GM21825 (cell line): ENCODE measurements at regions not wholly inside any gene's neighbourhood (a gene's known extent, or its start where the extent isn't known, plus 50 kb on each side); places are given as distances from the start of the nearest gene placed in this dataset.
"Not testable (repeated sequence)": the region's sequence is repeated elsewhere in the genome, so short reads cannot be mapped to it uniquely, and the experiment has no call there.

Source experiments
- ATAC-seq: cut with Tn5 transposase; IDR thresholded peaks from one replicate; pipeline ENCODE4 v1.9.1; 2021; ENCODE audit warnings: mild to moderate bottlenecking, moderate library complexity; ENCODE audit not compliant: unreplicated experiment

GRCh38 chr2:38484957-38485356 lies 107.9 kb upstream of the ATL2 start:
- no peak for ATAC-seq

- ATAC-seq, result no peak
Measured at GRCh38 chr2:38483776-38484501, 106.9 kb upstream of the ATL2 start.

- not testable (repeated sequence) for ATAC-seq
Measured at GRCh38 chr2:38482710-38483109, 105.6 kb upstream of the ATL2 start.

GRCh38 chr2:38480617-38481016 lies 103.5 kb upstream of the ATL2 start:
- ATAC-seq, result no peak

- no peak for ATAC-seq
Measured at GRCh38 chr2:38477006-38477405, 99.9 kb upstream of the ATL2 start.

- ATAC-seq, result no peak
Measured at GRCh38 chr2:38475567-38475881, 98.5 kb upstream of the ATL2 start.

GRCh38 chr2:38474715-38475566 lies 97.9 kb upstream of the ATL2 start:
- ATAC-seq, result no peak

GRCh38 chr2:38474021-38474456 lies 97.0 kb upstream of the ATL2 start:
- no peak for ATAC-seq

- no peak for ATAC-seq
Measured at GRCh38 chr2:38473333-38474005, 96.4 kb upstream of the ATL2 start.

- ATAC-seq, result no peak
Measured at GRCh38 chr2:38470115-38470514, 93.0 kb upstream of the ATL2 start.

- ATAC-seq, result no peak
Measured at GRCh38 chr2:38467768-38468455, 90.8 kb upstream of the ATL2 start.

- ATAC-seq, result no peak
Measured at GRCh38 chr2:38466876-38467767, 90.0 kb upstream of the ATL2 start.

GRCh38 chr2:38466409-38466808 lies 89.3 kb upstream of the ATL2 start:
- ATAC-seq, result no peak

- ATAC-seq, result no peak
Measured at GRCh38 chr2:38465789-38466127, 88.7 kb upstream of the ATL2 start.

GRCh38 chr2:38464971-38465788 lies 88.1 kb upstream of the ATL2 start:
- no peak for ATAC-seq

- no peak for ATAC-seq
Measured at GRCh38 chr2:38463752-38464151, 86.7 kb upstream of the ATL2 start.

- no peak for ATAC-seq
Measured at GRCh38 chr2:38462121-38462661, 85.1 kb upstream of the ATL2 start.

GRCh38 chr2:38461470-38461869 lies 84.4 kb upstream of the ATL2 start:
- ATAC-seq, result no peak

GRCh38 chr2:38460313-38460712 lies 83.2 kb upstream of the ATL2 start:
- ATAC-seq, result no peak
